SIG-M5 treated with dmso at 0.1 percent for 504 hours (cell line): ENCODE measurements at regions not wholly inside any gene's neighbourhood (a gene's known extent, or its start where the extent isn't known, plus 50 kb on each side); places are given as distances from the start of the nearest gene placed in this dataset.

ENCODE experiments used
- DNase-seq: peaks from one replicate; lab custom pipeline; 2025; ENCODE audit not compliant: unreplicated experiment; lab: John Stamatoyannopoulos, UW

GRCh38 chr13:39965309-39965708, 309.8 kb downstream of the COG6 start:
- no peak for DNase-seq

- no peak for DNase-seq
These were observed 311.9 kb downstream of the COG6 start for GRCh38 chr13:39967199-39967959.

GRCh38 chr13:39968646-39969475, 313.4 kb downstream of the COG6 start:
- DNase-seq = no peak

GRCh38 chr13:39970177-39970846, 314.9 kb downstream of the COG6 start:
- DNase-seq = no peak

GRCh38 chr13:39971526-39971925, 316.1 kb downstream of the COG6 start:
- no peak for DNase-seq

GRCh38 chr13:39976481-39976880, 321.0 kb downstream of the COG6 start:
- DNase-seq = no peak

GRCh38 chr13:39981056-39981455, 325.6 kb downstream of the COG6 start:
- DNase-seq = no peak

GRCh38 chr13:39982745-39983144, 327.3 kb downstream of the COG6 start:
- no peak for DNase-seq

GRCh38 chr13:39985071-39985470, 329.6 kb downstream of the COG6 start:
- DNase-seq = no peak

GRCh38 chr13:39988351-39988750, 332.9 kb downstream of the COG6 start:
- no peak for DNase-seq

GRCh38 chr13:39998166-39998565, 342.7 kb downstream of the COG6 start:
- no peak for DNase-seq

- DNase-seq = no peak
These were observed 346.6 kb downstream of the COG6 start for GRCh38 chr13:40002016-40002415.

GRCh38 chr13:40013554-40013953, 358.1 kb downstream of the COG6 start:
- DNase-seq = no peak

- DNase-seq = no peak
These were observed 361.6 kb downstream of the COG6 start for GRCh38 chr13:40016953-40017660.

GRCh38 chr13:40017662-40018262, 362.3 kb downstream of the COG6 start:
- DNase-seq = no peak

- no peak for DNase-seq
These were observed 368.2 kb downstream of the COG6 start for GRCh38 chr13:40023595-40024203.

GRCh38 chr13:40024204-40024966, 368.9 kb downstream of the COG6 start:
- DNase-seq = no peak

GRCh38 chr13:40024967-40025714, 369.7 kb downstream of the COG6 start:
- no peak for DNase-seq

GRCh38 chr13:40026174-40026585, 370.7 kb downstream of the COG6 start:
- no peak for DNase-seq
